HUES48 (cell line): ENCODE measurements at regions not wholly inside any gene's neighbourhood (a gene's known extent, or its start where the extent isn't known, plus 50 kb on each side); places are given as distances from the start of the nearest gene placed in this dataset.

Source experiments
- H3K27ac ChIP-seq: one replicate; pipeline ENCODE4 v1.7.0; 2013; ENCODE audit warnings: low read depth, low read length, inconsistent platforms
- H3K27me3 ChIP-seq: 2 replicates; pipeline ENCODE4 v1.6.1; 2013; ENCODE audit warnings: mild to moderate bottlenecking, low read length; ENCODE audit not compliant: control insufficient read depth, insufficient read depth
- H3K36me3 ChIP-seq: 2 replicates; pipeline ENCODE4 v1.6.1; 2013; ENCODE audit warnings: low read length; ENCODE audit not compliant: control insufficient read depth, insufficient read depth
- H3K4me1 ChIP-seq: 2 replicates; pipeline ENCODE4 v1.6.1; 2013; ENCODE audit warnings: mild to moderate bottlenecking, low read length; ENCODE audit not compliant: control insufficient read depth, insufficient read depth
- H3K4me3 ChIP-seq: 2 replicates; pipeline ENCODE4 v1.5.1; 2013; ENCODE audit warnings: mild to moderate bottlenecking, low read depth, low read length
- H3K9ac ChIP-seq: 2 replicates; pipeline ENCODE4 v1.6.1; 2013; ENCODE audit warnings: mild to moderate bottlenecking, low read depth, low read length, moderate library complexity
- H3K9me3 ChIP-seq: 2 replicates; pipeline ENCODE4 v1.6.1; 2013; ENCODE audit warnings: low read length; ENCODE audit not compliant: control insufficient read depth, insufficient read depth

- H3K27me3 ChIP-seq, result no peaks in the 10 kb centered on the region
- no peak overlapping the region for H3K27ac ChIP-seq
- H3K36me3 ChIP-seq, result no peaks in the 10 kb centered on the region
- H3K4me1 ChIP-seq, result no peaks in the 10 kb centered on the region
- H3K9ac ChIP-seq, result no peak overlapping the region
- no peaks in the 10 kb centered on the region for H3K9me3 ChIP-seq
- H3K4me3 ChIP-seq, result no peak overlapping the region
Measured at GRCh38 chr7:54956865-54957264, 62.0 kb upstream of the EGFR start.

GRCh38 chr7:54960517-54960916 lies 58.3 kb upstream of the EGFR start:
- H3K36me3 ChIP-seq, result no peaks in the 10 kb centered on the region
- no peaks in the 10 kb centered on the region for H3K4me1 ChIP-seq
- no peaks in the 10 kb centered on the region for H3K27me3 ChIP-seq
- no peaks in the 10 kb centered on the region for H3K9me3 ChIP-seq
- H3K9ac ChIP-seq, result no peak overlapping the region
- no peak overlapping the region for H3K4me3 ChIP-seq
- H3K27ac ChIP-seq, result no peak overlapping the region

- H3K4me1 ChIP-seq, result no peaks in the 10 kb centered on the region
- no peaks in the 10 kb centered on the region for H3K36me3 ChIP-seq
- H3K9ac ChIP-seq, result no peak overlapping the region
- H3K27ac ChIP-seq, result no peak overlapping the region
- no peaks in the 10 kb centered on the region for H3K27me3 ChIP-seq
- no peak overlapping the region for H3K4me3 ChIP-seq
- H3K9me3 ChIP-seq, result no peaks in the 10 kb centered on the region
Measured at GRCh38 chr7:54961391-54961790, 57.4 kb upstream of the EGFR start.

- Histone ChIP-seq H3K4me1 (no peaks in the 10 kb centered on the region), H3K27me3 (no peaks in the 10 kb centered on the region), H3K4me3 (no peak overlapping the region), H3K36me3 (no peaks in the 10 kb centered on the region), H3K9ac (no peak overlapping the region), H3K9me3 (no peaks in the 10 kb centered on the region), H3K27ac (no peak overlapping the region)
Measured at GRCh38 chr7:54963155-54963554, 55.7 kb upstream of the EGFR start.

- H3K4me3 ChIP-seq, result no peak overlapping the region
- no peaks in the 10 kb centered on the region for H3K4me1 ChIP-seq
- no peak overlapping the region for H3K9ac ChIP-seq
- no peaks in the 10 kb centered on the region for H3K27me3 ChIP-seq
- no peaks in the 10 kb centered on the region for H3K9me3 ChIP-seq
- H3K36me3 ChIP-seq, result no peaks in the 10 kb centered on the region
- H3K27ac ChIP-seq, result no peak overlapping the region
Measured at GRCh38 chr7:54964136-54964535, 54.7 kb upstream of the EGFR start.

- H3K36me3 ChIP-seq, result no peaks in the 10 kb centered on the region
- no peak overlapping the region for H3K4me3 ChIP-seq
- no peaks in the 10 kb centered on the region for H3K27me3 ChIP-seq
- no peaks in the 10 kb centered on the region for H3K9me3 ChIP-seq
- H3K4me1 ChIP-seq, result no peaks in the 10 kb centered on the region
- no peak overlapping the region for H3K9ac ChIP-seq
- H3K27ac ChIP-seq, result no peak overlapping the region
Measured at GRCh38 chr7:54967377-54967776, 51.4 kb upstream of the EGFR start.

GRCh38 chr7:54968018-54968417 lies 50.8 kb upstream of the EGFR start:
- Histone ChIP-seq H3K36me3 (no peaks in the 10 kb centered on the region), H3K27me3 (no peaks in the 10 kb centered on the region), H3K9me3 (peaks cover 5% of the 10 kb centered on the region; the same call in 1 of the 2 replicates), H3K4me3 (no peak overlapping the region), H3K27ac (no peak overlapping the region), H3K4me1 (no peaks in the 10 kb centered on the region), H3K9ac (no peak overlapping the region)
